ENCODE measurements at regions not wholly inside any gene's neighbourhood (a gene's known extent, or its start where the extent isn't known, plus 50 kb on each side); places are given as distances from the start of the nearest gene placed in this dataset.
"Not testable (repeated sequence)": the region's sequence is repeated elsewhere in the genome, so short reads cannot be mapped to it uniquely, and the experiment has no call there.

GRCh38 chr20:29086145-29086718, 2171.2 kb upstream of the DEFB115 start:
- TF ChIP-seq, protein P1, sequence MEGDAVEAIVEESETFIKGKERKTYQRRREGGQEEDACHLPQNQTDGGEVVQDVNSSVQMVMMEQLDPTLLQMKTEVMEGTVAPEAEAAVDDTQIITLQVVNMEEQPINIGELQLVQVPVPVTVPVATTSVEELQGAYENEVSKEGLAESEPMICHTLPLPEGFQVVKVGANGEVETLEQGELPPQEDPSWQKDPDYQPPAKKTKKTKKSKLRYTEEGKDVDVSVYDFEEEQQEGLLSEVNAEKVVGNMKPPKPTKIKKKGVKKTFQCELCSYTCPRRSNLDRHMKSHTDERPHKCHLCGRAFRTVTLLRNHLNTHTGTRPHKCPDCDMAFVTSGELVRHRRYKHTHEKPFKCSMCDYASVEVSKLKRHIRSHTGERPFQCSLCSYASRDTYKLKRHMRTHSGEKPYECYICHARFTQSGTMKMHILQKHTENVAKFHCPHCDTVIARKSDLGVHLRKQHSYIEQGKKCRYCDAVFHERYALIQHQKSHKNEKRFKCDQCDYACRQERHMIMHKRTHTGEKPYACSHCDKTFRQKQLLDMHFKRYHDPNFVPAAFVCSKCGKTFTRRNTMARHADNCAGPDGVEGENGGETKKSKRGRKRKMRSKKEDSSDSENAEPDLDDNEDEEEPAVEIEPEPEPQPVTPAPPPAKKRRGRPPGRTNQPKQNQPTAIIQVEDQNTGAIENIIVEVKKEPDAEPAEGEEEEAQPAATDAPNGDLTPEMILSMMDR (conservative IDR thresholded peaks at IDR 0.05; ENCODE audit: low read length), result not testable (repeated sequence)
- not testable (repeated sequence) for TF ChIP-seq EZH2phosphoT487 (IDR thresholded peaks at IDR 0.05; ENCODE audit: borderline replicate concordance, low read depth, low read length)
